ENCODE measurements at regions not wholly inside any gene's neighbourhood (a gene's known extent, or its start where the extent isn't known, plus 50 kb on each side); places are given as distances from the start of the nearest gene placed in this dataset.
"Not testable (repeated sequence)": the region's sequence is repeated elsewhere in the genome, so short reads cannot be mapped to it uniquely, and the experiment has no call there.

GRCh38 chr1:83244832-83245231 lies 754.1 kb downstream of the TTLL7 start:
- not testable (repeated sequence) for H3K79me2 ChIP-seq (ENCODE audit: control insufficient read depth, low read length); H3F3A ChIP-seq (ENCODE audit: control insufficient read depth, insufficient read depth); H4K20me1 ChIP-seq (ENCODE audit: control insufficient read depth, insufficient read depth, low read depth, low read length); H3K27ac ChIP-seq (ENCODE audit: low read depth, low read length); H3K36me3 ChIP-seq (ENCODE audit: control insufficient read depth, low read length); H3K9me3 ChIP-seq (ENCODE audit: control insufficient read depth, insufficient read depth, low read length); H3K9me2 ChIP-seq (replicated peaks; ENCODE audit: control insufficient read depth, low read length); H3K4me3 ChIP-seq (ENCODE audit: low read length); H3K27me3 ChIP-seq (ENCODE audit: control insufficient read depth, low read length); H3K4me2 ChIP-seq (ENCODE audit: low read length); H3K4me1 ChIP-seq (ENCODE audit: control insufficient read depth, low read length)

- H3K9me3 ChIP-seq (ENCODE audit: control insufficient read depth, insufficient read depth, low read length); H3K27me3 ChIP-seq (ENCODE audit: control insufficient read depth, low read length); H4K20me1 ChIP-seq (ENCODE audit: control insufficient read depth, insufficient read depth, low read depth, low read length); H3K4me2 ChIP-seq (ENCODE audit: low read length); H3K4me3 ChIP-seq (ENCODE audit: low read length); H3K36me3 ChIP-seq (ENCODE audit: control insufficient read depth, low read length); H3K4me1 ChIP-seq (ENCODE audit: control insufficient read depth, low read length); H3K27ac ChIP-seq (ENCODE audit: low read depth, low read length); H3K9me2 ChIP-seq (replicated peaks; ENCODE audit: control insufficient read depth, low read length); H3F3A ChIP-seq (ENCODE audit: control insufficient read depth, insufficient read depth); H3K79me2 ChIP-seq (ENCODE audit: control insufficient read depth, low read length): not testable (repeated sequence)
These were observed 759.4 kb downstream of the TTLL7 start for GRCh38 chr1:83239568-83239967.

DNA sequence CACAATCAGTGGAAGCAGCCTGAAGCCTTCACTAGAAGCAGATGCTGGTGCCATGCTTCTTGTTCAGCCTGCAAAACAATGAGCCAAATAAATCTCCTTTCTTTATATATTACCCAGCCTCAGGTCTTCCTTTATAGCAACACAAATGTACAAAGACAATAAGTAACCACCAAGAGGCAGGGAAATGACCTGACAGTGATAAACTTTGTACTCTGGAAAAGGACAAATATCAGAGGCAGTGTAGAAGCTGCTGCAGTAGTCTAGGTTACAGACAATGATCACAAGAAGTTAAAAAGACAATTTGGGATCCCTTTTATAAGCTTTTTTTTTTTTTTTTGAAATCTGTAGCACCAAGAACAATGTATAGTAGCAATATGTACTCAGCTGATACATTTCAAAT lies 760.3 kb downstream of the TTLL7 start:
- H3K36me3 ChIP-seq (ENCODE audit: control insufficient read depth, low read length); H3K27me3 ChIP-seq (ENCODE audit: control insufficient read depth, low read length); H3K79me2 ChIP-seq (ENCODE audit: control insufficient read depth, low read length); H3F3A ChIP-seq (ENCODE audit: control insufficient read depth, insufficient read depth); H3K9me3 ChIP-seq (ENCODE audit: control insufficient read depth, insufficient read depth, low read length); H3K4me2 ChIP-seq (ENCODE audit: low read length); H3K9me2 ChIP-seq (replicated peaks; ENCODE audit: control insufficient read depth, low read length); H3K27ac ChIP-seq (ENCODE audit: low read depth, low read length); H4K20me1 ChIP-seq (ENCODE audit: control insufficient read depth, insufficient read depth, low read depth, low read length); H3K4me3 ChIP-seq (ENCODE audit: low read length); H3K4me1 ChIP-seq (ENCODE audit: control insufficient read depth, low read length): not testable (repeated sequence)

DNA sequence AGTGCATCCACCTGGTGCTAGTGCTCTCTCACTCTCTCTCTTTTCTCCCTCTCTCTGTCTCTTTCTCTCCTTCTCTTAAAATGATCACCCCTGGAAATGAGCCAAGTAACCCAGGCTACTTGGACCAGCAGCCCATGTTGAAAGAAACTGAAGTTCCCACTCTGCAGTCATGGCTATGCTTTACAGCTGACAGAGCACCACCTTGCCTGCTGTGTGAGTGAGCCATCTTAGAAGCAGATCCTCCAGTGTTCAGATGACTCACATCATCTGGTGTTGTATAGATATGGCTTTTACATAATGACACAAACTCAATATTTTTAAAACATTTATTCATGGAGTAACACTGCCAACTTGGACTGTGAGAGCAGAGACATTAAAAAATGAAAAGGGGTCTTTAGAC lies 779.1 kb downstream of the TTLL7 start:
- H4K20me1 ChIP-seq (ENCODE audit: control insufficient read depth, insufficient read depth, low read depth, low read length); H3K9me2 ChIP-seq (replicated peaks; ENCODE audit: control insufficient read depth, low read length); H3K79me2 ChIP-seq (ENCODE audit: control insufficient read depth, low read length); H3K4me3 ChIP-seq (ENCODE audit: low read length); H3K4me2 ChIP-seq (ENCODE audit: low read length); H3K27ac ChIP-seq (ENCODE audit: low read depth, low read length); H3K9me3 ChIP-seq (ENCODE audit: control insufficient read depth, insufficient read depth, low read length); H3K36me3 ChIP-seq (ENCODE audit: control insufficient read depth, low read length); H3K4me1 ChIP-seq (ENCODE audit: control insufficient read depth, low read length); H3F3A ChIP-seq (ENCODE audit: control insufficient read depth, insufficient read depth); H3K27me3 ChIP-seq (ENCODE audit: control insufficient read depth, low read length): not testable (repeated sequence)

DNA sequence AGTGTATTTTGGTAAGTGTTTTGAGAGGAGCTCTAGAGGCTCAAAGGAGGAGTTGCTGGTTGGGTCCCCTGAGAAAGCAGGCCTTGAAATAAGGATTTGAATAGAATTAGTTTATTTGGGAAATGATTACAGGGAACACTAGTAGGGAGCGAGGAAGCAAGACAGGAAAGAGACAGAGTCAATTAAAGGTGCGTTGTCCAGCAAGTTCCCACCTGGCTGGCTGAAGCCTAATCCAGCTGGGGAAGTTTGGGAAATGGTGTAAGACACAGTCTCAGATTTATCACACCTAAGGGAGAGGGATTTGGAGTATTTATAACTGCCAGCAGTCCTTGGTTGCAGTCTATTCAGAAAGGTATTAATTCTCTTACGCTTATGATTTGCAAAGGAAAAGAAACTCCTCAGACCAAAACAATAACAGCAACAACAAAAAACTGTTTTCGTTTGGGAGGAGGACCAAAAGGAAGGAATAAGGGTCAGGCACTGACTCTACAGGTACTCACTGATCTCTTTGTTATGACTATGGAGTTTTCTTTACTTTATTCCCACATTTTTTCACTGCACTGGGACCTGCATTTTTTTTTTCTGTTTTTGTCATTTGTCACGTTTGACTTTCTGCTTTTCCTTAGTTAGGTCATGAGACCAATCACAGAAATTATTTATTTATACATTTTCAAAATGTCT lies 780.8 kb downstream of the TTLL7 start:
- not testable (repeated sequence) for H3K9me2 ChIP-seq (replicated peaks; ENCODE audit: control insufficient read depth, low read length); H3K4me1 ChIP-seq (ENCODE audit: control insufficient read depth, low read length); H4K20me1 ChIP-seq (ENCODE audit: control insufficient read depth, insufficient read depth, low read depth, low read length); H3K4me2 ChIP-seq (ENCODE audit: low read length); H3K27me3 ChIP-seq (ENCODE audit: control insufficient read depth, low read length); H3K4me3 ChIP-seq (ENCODE audit: low read length); H3K27ac ChIP-seq (ENCODE audit: low read depth, low read length); H3K9me3 ChIP-seq (ENCODE audit: control insufficient read depth, insufficient read depth, low read length); H3K79me2 ChIP-seq (ENCODE audit: control insufficient read depth, low read length); H3K36me3 ChIP-seq (ENCODE audit: control insufficient read depth, low read length); H3F3A ChIP-seq (ENCODE audit: control insufficient read depth, insufficient read depth)

DNA sequence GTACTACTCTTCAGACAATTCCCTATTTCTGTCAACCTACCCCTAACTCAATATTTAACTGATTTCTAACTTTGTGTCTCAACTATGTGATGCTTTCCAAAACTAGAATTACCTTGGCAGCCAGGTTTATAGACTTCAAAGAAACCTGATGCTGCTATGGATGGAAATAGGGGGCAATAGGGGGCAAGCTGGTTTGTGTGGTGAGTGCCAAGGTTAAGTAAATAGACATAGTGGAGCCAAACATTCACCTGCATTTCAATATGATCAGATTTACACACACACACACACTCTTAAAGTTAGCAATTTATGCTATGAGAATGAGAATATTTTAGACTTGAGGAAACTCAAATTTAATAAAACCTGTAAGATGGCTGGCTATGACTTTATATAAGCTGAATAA lies 784.6 kb downstream of the TTLL7 start:
- not testable (repeated sequence) for H3K9me2 ChIP-seq (replicated peaks; ENCODE audit: control insufficient read depth, low read length); H3K9me3 ChIP-seq (ENCODE audit: control insufficient read depth, insufficient read depth, low read length); H3K27ac ChIP-seq (ENCODE audit: low read depth, low read length)

GRCh38 chr1:83213648-83214047 lies 785.3 kb downstream of the TTLL7 start:
- not testable (repeated sequence) for H3K9me2 ChIP-seq (replicated peaks; ENCODE audit: control insufficient read depth, low read length); H3K36me3 ChIP-seq (ENCODE audit: control insufficient read depth, low read length); H3K79me2 ChIP-seq (ENCODE audit: control insufficient read depth, low read length); H3F3A ChIP-seq (ENCODE audit: control insufficient read depth, insufficient read depth); H3K27ac ChIP-seq (ENCODE audit: low read depth, low read length); H3K4me2 ChIP-seq (ENCODE audit: low read length); H3K9me3 ChIP-seq (ENCODE audit: control insufficient read depth, insufficient read depth, low read length); H3K27me3 ChIP-seq (ENCODE audit: control insufficient read depth, low read length); H3K4me3 ChIP-seq (ENCODE audit: low read length); H4K20me1 ChIP-seq (ENCODE audit: control insufficient read depth, insufficient read depth, low read depth, low read length); H3K4me1 ChIP-seq (ENCODE audit: control insufficient read depth, low read length)

More for the DNA sequence above, 784.6 kb downstream of the TTLL7 start:
- not testable (repeated sequence) for H3K4me3 ChIP-seq (ENCODE audit: low read length); H3K36me3 ChIP-seq (ENCODE audit: control insufficient read depth, low read length); H4K20me1 ChIP-seq (ENCODE audit: control insufficient read depth, insufficient read depth, low read depth, low read length); H3F3A ChIP-seq (ENCODE audit: control insufficient read depth, insufficient read depth); H3K79me2 ChIP-seq (ENCODE audit: control insufficient read depth, low read length); H3K27me3 ChIP-seq (ENCODE audit: control insufficient read depth, low read length); H3K4me2 ChIP-seq (ENCODE audit: low read length); H3K4me1 ChIP-seq (ENCODE audit: control insufficient read depth, low read length)

DNA sequence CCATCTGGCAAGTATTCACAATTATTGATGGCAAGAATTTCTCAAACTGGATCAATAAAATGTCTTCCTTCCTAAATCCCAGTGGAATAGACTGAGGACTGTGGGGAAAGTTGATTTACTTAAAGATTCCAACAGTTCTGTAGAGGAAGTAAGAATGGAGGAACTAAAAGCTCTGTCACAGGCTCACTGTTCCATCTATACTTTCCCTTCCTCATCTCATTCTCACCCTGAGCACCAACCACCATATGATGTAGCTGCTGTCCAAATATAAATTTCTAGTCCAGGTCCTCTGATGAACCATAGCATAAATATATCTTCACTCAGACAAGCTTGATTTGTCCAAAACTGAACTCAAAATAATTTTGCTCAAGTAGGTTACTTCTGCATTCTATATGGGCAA lies 786.9 kb downstream of the TTLL7 start:
- not testable (repeated sequence) for H3K27me3 ChIP-seq (ENCODE audit: control insufficient read depth, low read length); H3K4me2 ChIP-seq (ENCODE audit: low read length); H3K36me3 ChIP-seq (ENCODE audit: control insufficient read depth, low read length); H3K9me3 ChIP-seq (ENCODE audit: control insufficient read depth, insufficient read depth, low read length); H3K9me2 ChIP-seq (replicated peaks; ENCODE audit: control insufficient read depth, low read length); H3K27ac ChIP-seq (ENCODE audit: low read depth, low read length); H3K4me1 ChIP-seq (ENCODE audit: control insufficient read depth, low read length); H3K79me2 ChIP-seq (ENCODE audit: control insufficient read depth, low read length); H4K20me1 ChIP-seq (ENCODE audit: control insufficient read depth, insufficient read depth, low read depth, low read length); H3F3A ChIP-seq (ENCODE audit: control insufficient read depth, insufficient read depth); H3K4me3 ChIP-seq (ENCODE audit: low read length)
